ENCODE measurements at regions not wholly inside any gene's neighbourhood (a gene's known extent, or its start where the extent isn't known, plus 50 kb on each side); places are given as distances from the start of the nearest gene placed in this dataset.

DNA sequence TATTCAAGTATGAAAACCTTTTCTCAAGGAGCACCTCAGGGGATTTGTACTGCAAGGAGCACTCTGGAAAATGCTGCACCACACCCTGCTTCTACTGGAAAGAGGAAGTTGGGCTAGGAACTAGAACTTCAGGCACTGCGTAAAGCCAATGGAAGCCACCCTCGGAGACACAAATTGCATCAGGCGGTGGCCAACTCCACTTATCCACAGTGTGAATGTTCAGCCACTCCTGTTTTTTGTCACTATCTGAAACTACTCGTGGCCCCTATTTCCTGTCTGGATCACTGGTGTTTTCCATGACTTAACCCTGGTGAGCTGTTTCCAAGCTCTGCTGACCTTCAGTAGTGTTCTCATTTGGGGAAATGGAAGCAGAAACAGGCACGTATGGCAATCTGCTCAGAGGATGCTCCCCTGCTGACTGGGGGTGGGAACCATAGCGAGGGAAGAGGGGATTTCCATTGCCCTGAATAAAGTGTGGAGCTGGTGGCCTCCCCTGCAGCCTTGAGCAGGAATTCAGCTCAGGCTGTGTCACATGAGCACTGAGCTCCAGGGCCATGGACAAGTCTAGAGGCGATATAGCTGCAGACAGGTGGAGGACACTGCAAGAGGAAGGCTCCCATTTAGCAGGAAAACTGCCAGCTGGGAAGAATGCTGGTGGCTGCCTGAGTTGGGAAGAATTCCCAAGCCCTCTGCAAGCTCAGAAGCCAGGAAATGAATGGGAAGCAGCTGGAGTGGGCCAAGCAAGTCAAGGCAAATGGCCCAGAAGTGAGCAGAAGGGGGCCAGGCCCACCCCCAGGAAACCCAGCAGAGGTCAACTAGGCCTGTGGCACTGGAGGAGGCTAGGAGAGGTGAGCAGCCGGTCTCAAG lies 50.5 kb upstream of the RAP1B start:
- DNase-seq, result no peak

- no peak for DNase-seq
Observed at GRCh38 chr12:68560851-68561422, 49.8 kb upstream of the RAP1B start.
